Skeletal muscle tissue (tissue), 4 donors: ENCODE measurements at regions not wholly inside any gene's neighbourhood (a gene's known extent, or its start where the extent isn't known, plus 50 kb on each side); places are given as distances from the start of the nearest gene placed in this dataset. TPM values are rescaled to one million over a fixed set of nuclear protein-coding genes. Genes with fewer than 3 reads are reported as not detected.

Experiments used
- H3K27ac ChIP-seq: one replicate; pipeline ENCODE4 v1.7.0; 2013; ENCODE audit warnings: mild to moderate bottlenecking, low read depth, low read length, inconsistent platforms
- H3K27me3 ChIP-seq, 3 donors: one replicate each; pipeline ENCODE4 v1.7.0; 2013; ENCODE audit warnings: low read length in 3 of 3; ENCODE audit not compliant: control insufficient read depth in 3 of 3, insufficient read depth in 3 of 3
- H3K36me3 ChIP-seq, 3 donors: one replicate each; pipeline ENCODE4 v1.7.0; 2013; ENCODE audit warnings: low read length in 3 of 3; ENCODE audit not compliant: control insufficient read depth in 3 of 3, insufficient read depth in 3 of 3
- H3K4me1 ChIP-seq, 3 donors: one replicate each; pipeline ENCODE4 v1.7.0; 2013; ENCODE audit warnings: low read length in 3 of 3, mild to moderate bottlenecking in 3 of 3; ENCODE audit not compliant: control insufficient read depth in 3 of 3, insufficient read depth in 3 of 3
- H3K4me3 ChIP-seq, 3 donors: one replicate each; pipeline ENCODE4 v1.7.0; 2013; ENCODE audit warnings: low read length in 3 of 3
- H3K9ac ChIP-seq, 3 donors: one replicate each; pipeline ENCODE4 v1.7.0; 2013; ENCODE audit warnings: low read length in 3 of 3, mild to moderate bottlenecking in 3 of 3, moderate library complexity in 2 of 3, low read depth in 1 of 3
- H3K9me3 ChIP-seq, 3 donors: one replicate each; pipeline ENCODE4 v1.7.0; 2013; ENCODE audit warnings: low read length in 3 of 3; ENCODE audit not compliant: control insufficient read depth in 3 of 3
- small RNA-seq: library from RNA; depleted of rRNA; stranded (forward); fragments of <200 nt; gene quantifications from one replicate; pipeline ENCODE3, GENCODE V24; 2014
- donor health status: Osteomylitis.

DNA sequence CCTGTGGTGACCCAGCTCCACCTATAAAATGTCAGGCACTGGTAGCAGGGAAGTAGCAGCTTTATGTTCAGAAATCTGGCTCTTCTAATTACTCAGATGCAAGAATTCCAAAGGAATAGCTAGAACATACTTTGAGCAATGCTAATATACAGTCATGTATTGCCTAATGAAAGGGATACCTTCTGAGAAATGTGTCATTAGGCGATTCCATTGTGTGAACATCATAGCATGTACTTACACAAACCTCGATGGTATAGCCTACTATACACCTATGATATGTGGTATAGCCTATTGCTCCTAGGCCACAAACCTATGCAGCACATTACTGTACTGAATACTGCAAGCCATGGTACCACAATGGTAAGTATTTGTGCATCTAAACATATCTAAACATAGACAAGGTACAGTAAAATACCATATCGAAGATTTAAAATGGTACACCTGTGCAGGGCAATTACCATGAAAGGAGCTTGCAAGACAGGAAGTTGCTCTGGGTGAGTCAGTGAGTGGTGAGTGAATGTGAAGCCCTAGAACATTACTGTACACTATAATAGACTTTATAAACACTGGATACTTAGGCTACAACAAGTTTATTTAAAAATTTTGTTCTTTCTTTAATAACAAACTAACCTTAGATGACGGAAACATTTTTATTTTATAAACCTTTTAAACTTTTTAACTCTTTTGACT, 50.3 kb upstream of the ETAA1 start:
- Histone ChIP-seq H3K4me1 (no peaks in the 10 kb centered on the region), H3K4me3 (no peak overlapping the region), H3K27ac (no peak overlapping the region), H3K9me3 (peaks cover 0 to 2% (median 0%) of the 10 kb centered on the region in 3 donors), H3K36me3 (no peaks in the 10 kb centered on the region), H3K27me3 (no peaks in the 10 kb centered on the region), H3K9ac (no peak overlapping the region)

Small RNAs in the stretch of these regions (small RNA-seq; reads per million reads assigned to genes)
- gene AC009474.2, result not detected
